ENCODE measurements at regions not wholly inside any gene's neighbourhood (a gene's known extent, or its start where the extent isn't known, plus 50 kb on each side); places are given as distances from the start of the nearest gene placed in this dataset.
"Not testable (repeated sequence)": the region's sequence is repeated elsewhere in the genome, so short reads cannot be mapped to it uniquely, and the experiment has no call there.

DNA sequence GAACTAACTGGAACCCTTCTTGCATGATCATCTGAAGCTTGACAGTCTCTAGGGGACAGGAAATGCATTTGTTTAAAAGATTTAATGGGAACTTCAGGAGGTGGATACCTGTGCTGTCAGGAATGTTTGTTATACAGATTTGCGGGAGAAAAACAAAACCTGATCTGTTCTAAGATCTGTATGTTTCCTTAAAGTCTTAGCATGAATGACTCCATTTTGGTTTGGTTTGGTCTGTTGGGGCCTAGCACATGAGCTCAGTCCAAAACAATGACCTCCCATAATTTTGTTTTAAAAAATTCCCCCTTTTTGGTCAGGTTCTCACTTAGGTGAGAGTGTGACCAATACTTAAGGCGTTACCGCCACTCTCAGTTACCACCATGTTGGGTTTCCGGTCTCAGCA lies 138.7 kb downstream of the AKR1D1 start:
- in situ Hi-C loops (cut with MboI; ENCODE audit: low sequenced_read_pairs) = no loop called here

DNA sequence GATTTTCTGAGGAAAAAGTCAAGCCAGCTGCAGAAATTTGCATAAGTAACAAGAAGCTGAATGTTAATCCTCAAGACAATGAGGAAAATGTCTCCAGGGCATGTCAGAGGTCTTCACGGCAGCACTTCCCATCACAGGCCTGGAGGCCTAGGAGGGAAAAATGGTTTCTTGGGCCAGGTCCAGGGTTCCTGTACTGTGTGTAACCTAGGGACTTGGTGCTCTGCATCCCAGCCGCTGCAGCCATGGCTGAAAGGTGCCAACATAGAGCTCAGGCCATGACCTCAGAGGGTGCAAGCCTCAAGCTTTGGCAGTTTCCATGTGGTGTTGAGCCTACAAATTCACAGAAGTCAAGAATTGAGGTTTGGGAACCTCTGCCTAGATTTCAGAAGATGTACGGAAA lies 144.1 kb downstream of the AKR1D1 start:
- in situ Hi-C loops (cut with MboI; ENCODE audit: low sequenced_read_pairs) = not testable (repeated sequence)

- in situ Hi-C loops (cut with MboI; ENCODE audit: low sequenced_read_pairs) = not testable (repeated sequence)
Measured at GRCh38 chr7:138221388-138221787, 145.1 kb downstream of the AKR1D1 start.

GRCh38 chr7:138223402-138223879 lies 147.2 kb downstream of the AKR1D1 start:
- in situ Hi-C loops (cut with MboI; ENCODE audit: low sequenced_read_pairs) = no loop called here

GRCh38 chr7:138226001-138226476 lies 149.8 kb downstream of the AKR1D1 start:
- in situ Hi-C loops (cut with MboI; ENCODE audit: low sequenced_read_pairs) = no loop called here

- in situ Hi-C loops (cut with MboI; ENCODE audit: low sequenced_read_pairs) = no loop called here
Measured at GRCh38 chr7:138226745-138227279, 150.6 kb downstream of the AKR1D1 start.

DNA sequence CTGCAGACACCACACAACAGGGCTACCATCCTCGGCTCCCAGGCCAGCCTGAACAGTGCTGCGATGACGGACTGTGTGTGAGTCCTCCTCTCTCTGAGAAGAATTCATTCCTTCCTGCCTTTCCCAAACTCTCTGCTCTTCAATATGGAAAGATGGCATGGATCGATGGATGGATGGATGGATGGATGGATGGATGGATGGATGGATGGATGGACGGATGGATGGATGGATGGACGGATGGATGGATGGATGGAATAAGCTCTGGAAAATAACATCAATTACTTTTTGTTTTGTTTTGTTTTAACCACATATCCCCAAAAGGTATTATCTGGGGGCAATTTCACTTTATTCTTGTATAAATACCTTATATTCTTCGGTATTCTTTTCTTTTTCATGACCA lies 151.9 kb downstream of the AKR1D1 start:
- in situ Hi-C loops (cut with MboI; ENCODE audit: low sequenced_read_pairs) = no loop called here

DNA sequence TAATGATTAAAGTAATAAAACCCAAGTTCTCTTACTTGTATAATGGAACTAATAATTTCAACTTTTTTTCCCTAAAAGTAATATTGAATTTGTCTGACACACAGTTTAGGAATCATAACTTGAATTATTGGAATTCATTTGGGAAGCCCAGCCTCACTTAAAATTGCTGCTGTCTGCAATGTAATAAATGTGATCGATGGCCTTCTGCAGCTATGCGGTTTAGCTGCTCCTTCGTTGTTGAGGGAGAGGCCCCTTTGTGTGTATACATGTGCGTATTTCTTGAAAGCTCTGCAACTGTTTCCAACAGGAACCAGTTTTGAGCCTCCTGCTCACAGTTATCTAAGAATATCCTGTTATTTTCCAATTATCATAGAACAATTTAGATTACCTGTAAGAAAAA lies 152.5 kb downstream of the AKR1D1 start:
- in situ Hi-C loops (cut with MboI; ENCODE audit: low sequenced_read_pairs) = no loop called here

- in situ Hi-C loops (cut with MboI; ENCODE audit: low sequenced_read_pairs) = no loop called here
Measured at GRCh38 chr7:138233189-138233588, 156.9 kb downstream of the AKR1D1 start.

GRCh38 chr7:138235207-138235606 lies 158.9 kb downstream of the AKR1D1 start:
- in situ Hi-C loops (cut with MboI; ENCODE audit: low sequenced_read_pairs) = no loop called here

DNA sequence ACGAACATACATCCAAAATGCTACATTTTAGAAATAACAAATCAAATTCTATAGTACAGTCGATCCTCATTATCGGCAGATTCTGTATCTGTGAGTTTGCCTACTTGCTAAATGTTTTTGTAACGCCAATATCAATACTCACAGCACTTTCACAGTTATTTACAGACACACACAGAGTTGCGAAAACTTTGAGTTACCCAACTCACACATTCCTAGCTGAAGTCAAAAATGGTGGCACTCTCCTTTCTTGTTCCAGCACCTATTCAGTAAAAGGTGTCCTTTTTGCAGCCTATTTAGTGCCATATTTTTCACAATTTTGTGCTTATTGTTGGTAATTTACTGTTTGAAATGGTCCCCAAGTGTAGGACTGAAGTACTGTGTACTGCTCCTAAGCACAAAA lies 161.7 kb downstream of the AKR1D1 start:
- in situ Hi-C loops (cut with MboI; ENCODE audit: low sequenced_read_pairs) = no loop called here

- in situ Hi-C loops (cut with MboI; ENCODE audit: low sequenced_read_pairs) = no loop called here
Measured at GRCh38 chr7:138238734-138239659, 162.7 kb downstream of the AKR1D1 start.

- in situ Hi-C loops (cut with MboI; ENCODE audit: low sequenced_read_pairs) = no loop called here
Measured at GRCh38 chr7:138243430-138243829, 167.2 kb downstream of the AKR1D1 start.

DNA sequence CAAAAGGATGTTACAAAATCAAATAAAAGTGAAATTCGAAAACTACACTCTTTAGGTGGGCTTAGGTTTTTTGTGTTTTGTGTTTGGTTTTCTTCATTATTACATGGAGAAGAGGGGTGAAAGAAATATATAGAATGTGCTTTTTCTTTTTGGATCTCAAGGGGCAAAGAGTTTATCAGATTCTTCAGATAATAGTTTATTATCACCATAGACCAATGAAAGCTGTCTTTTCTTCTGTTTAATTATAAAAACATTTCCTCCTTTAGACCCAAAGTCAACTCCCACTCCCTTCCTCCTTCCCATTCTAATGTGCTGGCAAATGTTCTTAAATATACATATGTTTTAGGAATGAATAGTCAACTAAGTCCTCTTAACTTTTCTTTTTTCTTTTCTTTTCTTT lies 167.6 kb downstream of the AKR1D1 start:
- in situ Hi-C loops (cut with MboI; ENCODE audit: low sequenced_read_pairs) = no loop called here

DNA sequence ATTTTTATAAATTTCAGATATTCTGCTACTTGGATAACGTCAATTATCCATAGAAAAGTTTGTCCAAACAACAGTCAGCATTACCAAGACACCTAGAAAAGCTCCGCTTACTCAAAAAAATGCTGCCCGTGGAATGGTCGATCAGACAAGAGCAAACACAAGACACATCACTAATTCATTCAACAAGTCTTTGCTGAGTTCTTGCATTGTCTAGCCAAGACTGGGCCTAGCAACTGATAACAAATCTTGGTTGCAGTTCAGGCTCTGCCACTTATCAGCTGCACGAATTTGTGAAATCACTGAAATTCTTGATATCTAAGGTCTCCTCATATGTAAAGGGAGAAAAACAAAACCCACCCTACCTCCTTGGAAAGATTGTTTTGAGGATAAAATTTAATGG lies 168.3 kb downstream of the AKR1D1 start:
- in situ Hi-C loops (cut with MboI; ENCODE audit: low sequenced_read_pairs) = no loop called here

DNA sequence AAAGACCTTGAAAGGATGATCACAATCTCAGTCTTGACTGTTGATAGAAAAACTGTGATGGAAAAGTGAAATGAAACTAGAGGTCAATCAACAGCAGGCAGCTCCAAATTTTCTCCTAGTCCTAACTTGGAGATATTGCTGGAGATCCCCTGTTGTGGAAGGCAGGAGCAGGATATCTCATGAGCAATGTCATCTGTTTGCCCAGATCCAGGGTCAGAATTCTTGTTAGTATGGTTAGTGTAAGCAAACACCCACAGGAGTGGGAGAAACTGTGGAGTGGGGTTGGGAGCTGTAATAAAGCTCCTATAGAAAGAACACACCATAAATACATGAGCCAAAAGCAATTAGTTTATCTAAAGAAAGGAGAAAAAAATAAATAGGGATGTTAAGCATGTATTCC lies 169.0 kb downstream of the AKR1D1 start:
- in situ Hi-C loops (cut with MboI; ENCODE audit: low sequenced_read_pairs) = no loop called here

DNA sequence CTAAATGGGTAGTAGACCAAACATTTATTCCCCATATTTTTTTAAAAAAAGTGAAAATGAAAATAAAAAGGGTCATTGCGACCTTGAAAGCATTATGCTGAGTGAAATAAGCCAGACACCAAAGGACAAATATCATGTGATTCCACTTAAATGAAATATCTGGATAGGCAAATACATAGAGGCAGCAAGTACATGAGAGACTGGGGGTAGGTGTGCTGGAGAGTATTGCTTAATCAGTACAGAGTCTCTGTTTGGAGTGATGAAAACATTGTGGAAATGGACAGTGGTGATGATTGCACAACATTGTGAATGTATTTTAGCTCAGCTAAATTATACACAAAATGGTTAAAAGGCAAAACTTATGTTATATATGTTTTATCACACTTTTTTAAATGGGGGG lies 169.4 kb downstream of the AKR1D1 start:
- in situ Hi-C loops (cut with MboI; ENCODE audit: low sequenced_read_pairs) = no loop called here

DNA sequence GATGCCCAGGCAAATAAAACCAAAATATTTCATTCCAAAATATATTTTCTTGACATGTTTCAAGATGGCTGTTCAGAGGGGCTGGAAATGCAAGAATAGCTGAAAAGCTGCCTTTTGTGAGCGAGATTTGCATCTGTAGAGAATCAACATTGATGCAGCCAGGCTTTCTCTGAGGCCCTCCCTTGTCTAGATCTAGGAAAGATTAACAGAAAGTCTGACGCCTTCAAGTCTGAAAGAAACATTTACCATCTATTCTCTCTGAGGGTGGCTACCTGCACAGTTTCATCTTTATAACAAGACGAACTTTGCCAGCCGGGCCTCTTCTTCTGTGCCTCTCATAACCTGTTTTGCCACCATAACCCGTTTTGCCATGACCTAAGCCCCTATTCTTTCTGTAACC lies 170.2 kb downstream of the AKR1D1 start:
- in situ Hi-C loops (cut with MboI; ENCODE audit: low sequenced_read_pairs) = no loop called here

DNA sequence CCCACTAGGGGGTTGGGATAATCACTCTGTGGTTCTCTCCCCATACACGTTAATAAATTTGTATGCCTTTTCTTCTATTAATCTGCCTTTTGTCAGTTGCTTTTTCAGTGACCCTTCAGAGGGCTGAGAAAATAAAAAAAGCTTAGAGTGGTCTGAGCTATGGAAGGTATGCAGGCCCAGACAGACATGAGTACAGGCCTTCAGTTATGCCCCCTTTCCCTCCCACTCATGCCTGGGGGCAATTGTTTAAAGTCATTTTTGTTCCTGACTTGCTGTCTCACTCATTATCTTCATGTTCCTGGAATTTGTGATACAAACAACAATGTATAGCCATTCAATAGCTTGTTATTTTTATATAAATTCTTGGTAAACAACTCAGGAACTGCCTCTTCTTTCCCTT lies 170.8 kb downstream of the AKR1D1 start:
- in situ Hi-C loops (cut with MboI; ENCODE audit: low sequenced_read_pairs) = no loop called here

DNA sequence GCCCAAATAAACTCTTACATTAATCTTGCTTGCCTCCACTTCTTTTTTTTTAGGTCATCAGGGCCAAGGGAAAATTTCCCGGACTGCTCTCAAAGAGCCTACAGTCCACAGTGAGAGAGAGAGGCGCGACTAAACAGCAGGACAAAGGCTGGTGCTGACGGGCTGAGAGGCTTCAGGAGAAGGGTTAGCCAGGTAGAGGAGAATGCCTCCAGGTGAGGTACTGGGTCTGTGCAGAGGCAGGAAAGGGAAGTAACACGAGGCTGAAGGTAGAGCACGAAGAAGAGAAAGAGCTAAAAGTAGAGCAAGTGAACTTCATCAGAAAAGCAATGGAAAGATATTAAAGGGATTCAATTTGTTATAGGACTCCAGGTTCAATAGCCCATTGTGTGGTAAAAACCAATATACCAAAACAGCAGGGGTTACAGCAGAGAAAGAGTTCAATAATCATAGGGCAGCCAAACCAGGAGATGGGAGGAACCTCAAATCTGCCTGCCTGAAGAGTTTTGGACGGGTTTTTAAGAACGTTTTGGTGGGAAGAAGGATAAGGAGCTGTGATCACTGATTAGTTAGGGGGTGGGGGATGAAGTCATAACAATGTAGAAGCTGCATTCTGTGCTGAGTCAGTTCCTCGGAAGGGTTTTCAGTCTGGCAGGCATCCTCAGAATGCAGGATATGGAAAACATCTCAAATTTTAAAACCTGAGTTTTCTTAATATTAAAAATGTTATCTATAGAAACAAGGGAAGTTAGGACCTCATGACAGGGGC lies 171.5 kb downstream of the AKR1D1 start:
- in situ Hi-C loops (cut with MboI; ENCODE audit: low sequenced_read_pairs) = no loop called here

GRCh38 chr7:138248609-138249008 lies 172.3 kb downstream of the AKR1D1 start:
- in situ Hi-C loops (cut with MboI; ENCODE audit: low sequenced_read_pairs) = no loop called here

GRCh38 chr7:138249975-138250374 lies 173.7 kb downstream of the AKR1D1 start:
- in situ Hi-C loops (cut with MboI; ENCODE audit: low sequenced_read_pairs) = no loop called here

Measured in HL-60/S4 treated with retinoic acid at 250 ng/mL for 4 days and 3 days (cell line).